GM21737 (cell line): ENCODE measurements at regions not wholly inside any gene's neighbourhood (a gene's known extent, or its start where the extent isn't known, plus 50 kb on each side); places are given as distances from the start of the nearest gene placed in this dataset.

Experiments used
- ATAC-seq: cut with Tn5 transposase; IDR thresholded peaks from one replicate; pipeline ENCODE4 v1.9.1; 2021; ENCODE audit warnings: mild to moderate bottlenecking, moderate library complexity; ENCODE audit not compliant: unreplicated experiment

DNA sequence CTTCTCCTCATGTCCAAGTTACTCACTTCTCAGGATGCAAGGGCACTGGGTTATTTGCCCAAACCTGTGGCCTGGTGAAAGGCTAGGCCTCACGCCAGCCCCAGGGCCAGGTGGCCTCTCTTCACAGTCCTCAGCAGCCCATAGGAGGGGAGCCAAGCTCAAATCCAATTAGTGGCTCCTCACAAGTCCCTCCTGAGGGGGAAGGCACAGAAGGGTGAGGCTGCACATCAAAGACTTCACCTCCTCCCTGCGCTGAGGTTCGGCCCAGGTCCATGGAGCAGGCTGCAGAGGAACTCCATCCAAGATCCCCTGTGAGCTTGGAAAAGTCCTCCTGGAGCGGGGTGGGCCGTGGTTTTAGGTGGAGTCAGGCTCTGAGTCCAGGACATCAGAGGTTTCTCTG is 320.0 kb downstream of the FOXL1 start:
- no peak for ATAC-seq

- ATAC-seq: no peak
Observed at GRCh38 chr16:86899151-86899550, 320.8 kb downstream of the FOXL1 start.

DNA sequence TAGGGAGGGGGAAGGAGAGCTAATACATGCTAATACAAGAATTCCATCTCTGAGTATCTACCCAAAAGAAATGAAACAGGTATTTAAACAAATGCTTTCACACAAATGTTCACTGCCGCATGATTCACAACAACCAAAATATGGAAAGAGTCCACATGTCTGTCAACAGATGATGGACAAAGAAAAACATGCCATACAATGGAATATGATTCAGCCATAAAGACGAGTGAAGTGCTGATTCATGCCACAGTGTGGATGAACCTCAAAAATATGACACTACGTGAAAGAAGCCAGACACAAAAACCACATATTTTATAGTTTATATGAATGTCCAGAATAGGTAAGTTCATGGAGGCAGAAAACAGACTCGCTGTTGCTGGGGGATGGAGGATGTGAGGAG is 321.4 kb downstream of the FOXL1 start:
- no peak for ATAC-seq

GRCh38 chr16:86901483-86901882 is 323.1 kb downstream of the FOXL1 start:
- no peak for ATAC-seq

DNA sequence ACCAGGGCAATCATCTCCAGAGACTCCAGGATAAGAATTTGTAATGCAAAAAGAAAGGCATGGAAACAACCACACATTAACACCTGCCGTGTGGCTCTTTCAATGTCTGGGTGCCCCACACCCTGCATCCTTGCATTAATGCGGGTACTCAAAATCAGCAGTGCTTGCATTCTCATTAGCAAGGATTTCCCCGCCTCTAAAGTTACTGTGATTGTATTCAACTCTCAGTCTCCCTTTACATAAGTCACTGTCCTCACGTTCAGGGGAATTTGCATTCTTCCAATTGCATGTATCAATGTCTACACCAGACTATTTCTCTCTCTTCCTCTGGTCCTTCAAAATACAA is 324.3 kb downstream of the FOXL1 start:
- ATAC-seq: no peak

- no peak for ATAC-seq
Observed at GRCh38 chr16:86903068-86903467, 324.7 kb downstream of the FOXL1 start.

DNA sequence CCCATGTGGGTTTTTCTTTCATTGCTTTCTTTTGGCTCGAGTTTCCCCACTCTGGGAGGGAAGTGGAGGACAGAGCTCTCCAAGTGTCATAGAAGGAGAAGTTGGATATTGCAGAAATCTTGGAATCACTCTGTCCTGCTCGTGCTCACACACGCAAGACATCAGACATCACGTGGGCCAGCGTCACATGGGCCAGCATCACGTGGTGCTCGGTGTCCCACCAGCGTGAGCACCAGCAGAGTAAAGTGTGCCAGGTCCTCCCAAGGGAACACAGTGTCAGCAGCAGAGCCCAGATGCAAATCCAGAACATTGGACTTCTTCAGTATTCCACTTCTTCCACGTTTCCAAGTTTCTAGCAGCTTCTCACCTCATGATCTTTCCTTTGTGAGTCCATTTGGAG is 327.0 kb downstream of the FOXL1 start:
- no peak for ATAC-seq

DNA sequence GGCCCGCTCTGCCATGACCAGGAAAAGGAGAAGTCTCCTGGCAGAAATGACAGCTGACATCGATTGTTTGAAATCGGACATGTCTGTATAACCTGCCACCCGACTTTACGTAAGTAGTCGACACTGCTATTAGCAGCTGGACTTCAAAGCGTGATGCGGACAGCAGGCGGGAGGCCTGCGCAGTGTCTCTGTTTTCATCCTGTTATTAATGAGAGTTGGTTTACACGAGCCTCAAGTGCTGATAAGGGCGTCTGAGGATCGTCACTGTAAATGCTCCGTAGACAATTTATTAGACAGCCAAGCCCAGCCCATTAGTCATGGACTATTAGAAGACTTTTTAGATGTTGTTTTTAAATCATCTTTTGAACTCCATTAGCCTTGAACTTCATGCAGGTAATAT is 328.3 kb downstream of the FOXL1 start:
- no peak for ATAC-seq

GRCh38 chr16:86909359-86910160 is 331.2 kb downstream of the FOXL1 start:
- no peak for ATAC-seq

DNA sequence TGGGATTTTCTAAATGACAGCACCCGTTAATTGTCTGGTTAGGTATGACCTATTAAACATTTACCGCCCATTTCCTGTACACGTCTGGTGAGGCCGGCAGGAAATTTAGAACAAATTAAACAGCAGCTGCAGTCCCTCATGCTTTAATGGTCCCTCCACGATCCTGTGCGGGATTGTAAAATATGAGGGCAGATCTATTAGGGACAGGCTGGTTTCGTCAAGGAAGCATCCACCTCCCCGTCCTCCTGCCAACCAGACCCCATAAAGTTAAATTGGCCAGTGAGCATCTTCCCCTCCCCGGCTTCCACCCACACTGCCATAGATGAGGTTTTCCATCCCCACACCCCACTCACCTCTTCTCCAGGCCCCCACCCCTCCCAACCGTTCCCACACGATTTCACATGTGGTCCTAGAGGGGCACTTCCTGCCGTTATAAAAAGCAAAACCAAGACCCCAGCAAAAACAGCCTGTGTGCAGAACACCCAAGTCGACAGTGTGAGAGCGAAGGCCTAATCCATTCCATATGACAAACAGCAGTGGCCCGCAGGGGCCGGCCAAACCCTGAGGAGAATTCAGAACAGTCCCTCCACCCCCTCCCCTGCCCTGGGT is 331.9 kb downstream of the FOXL1 start:
- ATAC-seq: no peak

GRCh38 chr16:86911437-86911958 is 333.1 kb downstream of the FOXL1 start:
- ATAC-seq: no peak

DNA sequence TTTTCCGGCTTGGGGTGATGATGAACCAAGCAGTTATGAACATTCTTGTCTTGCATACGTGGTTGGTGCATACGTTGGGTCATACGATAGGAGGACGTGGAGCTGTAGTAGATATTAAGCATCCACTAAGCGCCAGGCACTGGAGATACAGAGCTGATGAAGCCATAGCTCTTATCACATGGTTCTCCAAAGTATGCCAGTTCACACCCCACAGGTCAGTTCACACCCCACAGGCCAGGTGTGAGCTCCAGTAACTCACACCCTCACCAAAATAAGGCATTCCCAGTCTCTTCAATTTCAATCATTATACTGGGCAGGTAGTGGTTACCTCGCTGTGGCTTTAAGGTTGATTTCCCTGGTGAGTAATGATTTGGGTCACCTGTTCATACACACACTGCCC is 335.5 kb downstream of the FOXL1 start:
- no peak for ATAC-seq

GRCh38 chr16:86914876-86915717 is 336.7 kb downstream of the FOXL1 start:
- no peak for ATAC-seq

- no peak for ATAC-seq
Observed at GRCh38 chr16:86917471-86918365, 339.4 kb downstream of the FOXL1 start.

DNA sequence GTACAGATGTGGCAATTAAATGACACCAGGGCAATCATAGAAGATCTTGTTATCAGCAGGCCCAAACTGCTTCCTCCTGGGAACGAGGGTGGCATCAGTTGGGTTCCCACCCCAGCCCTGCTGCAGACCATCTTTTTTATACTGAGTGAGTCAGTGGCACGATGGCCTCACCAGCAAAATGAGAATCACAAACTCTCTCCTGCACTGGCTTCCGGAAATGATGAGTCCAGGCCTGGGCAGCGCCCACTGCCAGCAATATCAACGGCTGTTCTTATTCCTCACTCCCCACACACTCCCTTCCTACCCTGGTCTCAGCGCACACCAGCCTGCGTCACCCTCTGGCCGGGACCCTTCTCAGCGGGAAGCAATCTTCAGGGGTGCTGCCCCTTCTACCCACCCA is 340.3 kb downstream of the FOXL1 start:
- no peak for ATAC-seq

- no peak for ATAC-seq
Observed at GRCh38 chr16:86919078-86919477, 340.7 kb downstream of the FOXL1 start.

GRCh38 chr16:86919578-86920305 is 341.4 kb downstream of the FOXL1 start:
- ATAC-seq: no peak

GRCh38 chr16:86921289-86921688 is 342.9 kb downstream of the FOXL1 start:
- ATAC-seq: no peak

GRCh38 chr16:86922311-86922710 is 344.0 kb downstream of the FOXL1 start:
- no peak for ATAC-seq

DNA sequence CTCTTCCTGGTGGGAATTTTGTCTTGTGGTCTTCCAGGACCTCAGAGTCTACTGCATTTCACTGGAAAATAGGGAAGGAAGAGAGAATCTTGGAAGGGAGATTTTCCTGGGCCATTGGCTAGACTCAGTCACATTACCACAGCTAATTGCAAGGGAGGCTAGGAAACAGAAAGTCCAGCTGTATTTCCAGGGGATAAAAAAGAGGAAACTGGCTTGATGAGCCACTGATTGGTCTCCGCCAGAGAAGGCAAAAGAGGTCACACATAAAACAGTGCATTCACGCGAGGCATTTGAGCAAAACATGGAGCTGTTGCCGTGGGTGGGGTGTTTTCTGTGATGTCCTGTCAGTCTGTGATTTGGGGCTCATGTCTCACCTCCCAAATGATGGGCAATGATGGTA is 345.3 kb downstream of the FOXL1 start:
- ATAC-seq: no peak
